GM21526 (cell line): ENCODE measurements at regions not wholly inside any gene's neighbourhood (a gene's known extent, or its start where the extent isn't known, plus 50 kb on each side); places are given as distances from the start of the nearest gene placed in this dataset.

Source experiments
- ATAC-seq: cut with Tn5 transposase; IDR thresholded peaks from one replicate; pipeline ENCODE4 v1.9.1; 2021; ENCODE audit warnings: moderate library complexity; ENCODE audit not compliant: unreplicated experiment, low FRiP score

DNA sequence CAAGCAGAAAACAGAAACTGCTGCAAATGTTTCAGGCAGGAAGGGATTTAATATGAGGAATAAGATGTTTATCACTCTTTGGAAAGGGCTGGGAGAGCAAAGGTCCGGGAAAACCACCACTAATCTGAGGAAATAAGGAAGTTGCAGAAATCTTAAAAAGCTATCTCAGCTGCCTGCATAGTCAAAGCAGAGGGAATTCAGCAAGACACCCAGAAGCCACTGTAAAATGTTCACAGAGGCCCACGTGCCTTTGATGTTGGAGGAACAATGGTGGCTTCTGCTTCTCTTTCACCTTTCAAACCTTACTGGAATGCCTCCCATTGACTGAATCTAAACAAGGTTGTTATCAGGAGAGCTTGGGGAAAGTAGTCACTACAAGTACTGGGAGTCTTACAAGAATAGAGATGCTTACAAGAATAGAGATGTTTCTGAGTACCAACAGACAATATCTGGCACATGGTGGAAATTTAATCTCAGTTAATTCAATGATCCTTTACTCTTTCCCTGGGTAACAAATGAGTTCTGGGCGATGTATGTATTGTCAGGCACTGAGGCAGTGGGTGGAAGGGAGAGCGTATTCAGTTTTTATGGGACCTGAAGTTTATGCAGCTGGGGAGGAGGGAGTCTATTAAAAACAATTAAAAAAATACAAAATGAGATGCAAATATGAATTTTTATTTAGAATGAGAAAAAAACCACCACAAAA, 56.1 kb upstream of the MED13 start:
- ATAC-seq = no peak

DNA sequence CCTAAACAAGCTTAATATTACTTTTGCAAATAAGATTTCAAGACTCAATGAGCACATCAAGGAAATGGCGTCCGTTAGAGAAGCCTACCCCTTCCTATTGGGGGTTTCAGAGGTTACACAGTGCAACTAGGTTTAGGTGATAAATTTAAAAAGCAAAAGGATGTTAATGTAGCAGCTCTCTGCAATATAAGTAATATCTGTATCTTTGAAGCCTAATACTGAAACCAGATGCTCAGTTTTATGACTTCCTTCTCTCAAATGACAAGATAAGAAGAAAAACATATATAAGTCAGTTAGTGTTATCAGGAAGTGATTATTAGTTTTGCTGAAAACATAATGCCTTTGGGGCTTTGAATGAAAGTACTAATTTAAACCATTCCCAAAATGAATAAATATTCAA, 54.3 kb upstream of the MED13 start:
- peak; percentile 69 for ATAC-seq
